ENCODE measurements at regions not wholly inside any gene's neighbourhood (a gene's known extent, or its start where the extent isn't known, plus 50 kb on each side); places are given as distances from the start of the nearest gene placed in this dataset.

GRCh38 chr1:185529673-185530072, 204.5 kb upstream of the HMCN1 start:
- TF ChIP-seq POLR2A (IDR thresholded peaks at IDR 0.05) (no peak), CTCF (IDR thresholded peaks at IDR 0.05) (no peak), EP300 (IDR thresholded peaks at IDR 0.05) (no peak)
